A549 (cell line): ENCODE measurements at regions not wholly inside any gene's neighbourhood (a gene's known extent, or its start where the extent isn't known, plus 50 kb on each side); places are given as distances from the start of the nearest gene placed in this dataset.

Source experiments
- ATAC-seq, 2 experiments: fragments of 200-7000 bp in 1 of 2; fragments of >200 bp in 1 of 2; cut with Nextera tagmentation in 1 of 2; cut with Tn5 transposase in 1 of 2; 3 replicates each; pipeline versions ENCODE4 v1.8.0 to v1.9.1; 2018 to 2020; ENCODE audit warnings: mild to moderate bottlenecking in 1 of 2, moderate library complexity in 1 of 2
- CTCF ChIA-PET: fragments of 300-600 bp; sonication (Branson Sonifier 250); formaldehyde crosslinking; extraction: SDS; loops from one replicate; lab custom pipeline; 2021; ENCODE audit warnings: antibody characterized with exemption, inconsistent platforms; lab: Yijun Ruan, JAX
- POLR2A ChIA-PET: fragments of 350-600 bp; formaldehyde crosslinking; extraction: SDS; loops from one replicate; lab custom pipeline; 2021; ENCODE audit warnings: antibody characterized with exemption, inconsistent platforms; lab: Yijun Ruan, JAX
- DNase-seq, 2 experiments: peaks; one replicate each; pipeline versions ENCODE4 v3.0.0 to v3.0.0-alpha.2; 2011 to 2016; ENCODE audit warnings: low read depth in 1 of 2, low spot score in 1 of 2
- FAIRE-seq: peaks from 2 replicates; lab custom pipeline; 2011; peaks lifted over from hg19 to GRCh38; lab: Jason Lieb, UNC
- H3K27ac ChIP-seq, 2 experiments: fragments of >200 bp; sonication (Bioruptor Twin); formaldehyde crosslinking; 3 replicates each; pipeline ENCODE4 v1.5.1; 2016 to 2017
- H3K4me1 ChIP-seq: fragments of >200 bp; sonication (Bioruptor Twin); formaldehyde crosslinking; 3 replicates; pipeline ENCODE4 v1.6.1; 2016
- H3K4me2 ChIP-seq: fragments of >200 bp; sonication (Bioruptor Twin); formaldehyde crosslinking; 3 replicates; pipeline ENCODE4 v1.6.1; 2016
- H3K4me3 ChIP-seq: fragments of >200 bp; sonication (Bioruptor Twin); formaldehyde crosslinking; 3 replicates; pipeline ENCODE4 v1.5.1; 2016
- H3K9me3 ChIP-seq: fragments of >200 bp; sonication (Bioruptor Twin); formaldehyde crosslinking; 3 replicates; pipeline ENCODE4 v1.6.1; 2016
- BHLHE40 ChIP-seq: IDR thresholded peaks from 2 replicates; pipeline ENCODE4 v1.6.1; 2012; ENCODE audit warnings: low read depth, low read length, inconsistent platforms
- CBX2 ChIP-seq: fragments of 200-600 bp; sonication (generic); IDR thresholded peaks from 2 replicates; pipeline ENCODE4 v1.6.1; 2016; ENCODE audit warnings: low read depth, mild to moderate bottlenecking, borderline replicate concordance
- CBX8 ChIP-seq: fragments of 200-600 bp; sonication (generic); IDR thresholded peaks from 2 replicates; pipeline ENCODE4 v1.6.1; 2016
- CEBPB ChIP-seq, 2 experiments: fragments of >200 bp in 1 of 2; sonication (Bioruptor Twin) in 1 of 2; formaldehyde crosslinking in 1 of 2; IDR thresholded peaks; 2 replicates each; pipeline ENCODE4 v1.6.1; 2012 to 2016
- CHD2 ChIP-seq: fragments of 150-350 bp; IDR thresholded peaks from 2 replicates; pipeline ENCODE4 v1.6.1; 2014; ENCODE audit warnings: low read length; ENCODE audit not compliant: partially characterized antibody
- CHD4 ChIP-seq: fragments of 200-600 bp; sonication (generic); IDR thresholded peaks from 2 replicates; pipeline ENCODE4 v1.6.1; 2016; ENCODE audit warnings: antibody characterized with exemption, mild to moderate bottlenecking, borderline replicate concordance
- CTCF ChIP-seq: fragments of >200 bp; sonication (Bioruptor Twin); formaldehyde crosslinking; IDR thresholded peaks from 3 replicates; pipeline ENCODE4 v1.5.1; 2016
- ESRRA ChIP-seq: fragments of 150-350 bp; IDR thresholded peaks from 2 replicates; pipeline ENCODE4 v1.6.1; 2014; ENCODE audit warnings: mild to moderate bottlenecking, low read length, borderline replicate concordance
- FOSB ChIP-seq: fragments of 250-450 bp; sonication (Bioruptor Pico); IDR thresholded peaks from 2 replicates; pipeline ENCODE4 v1.5.0; 2020; ENCODE audit warnings: mild to moderate bottlenecking, moderate library complexity
- FOSL2 ChIP-seq, 2 experiments: fragments of 450-650 bp in 1 of 2; fragments of >200 bp in 1 of 2; sonication (Bioruptor Twin) in 1 of 2; formaldehyde crosslinking; IDR thresholded peaks; 2 replicates each; pipeline versions ENCODE4 v1.5.0 to v1.6.1; 2016 to 2020; ENCODE audit warnings: mild to moderate bottlenecking in 1 of 2, moderate library complexity in 1 of 2
- HEYL ChIP-seq: fragments of 250-450 bp; sonication (Bioruptor Pico); IDR thresholded peaks from 2 replicates; pipeline ENCODE4 v1.8.0; 2021; ENCODE audit warnings: mild to moderate bottlenecking, moderate library complexity
- HOXB13 ChIP-seq: fragments of 250-450 bp; sonication (Bioruptor Pico); IDR thresholded peaks from 2 replicates; pipeline ENCODE4 v1.5.0; 2020; ENCODE audit warnings: low read depth, mild to moderate bottlenecking, moderate library complexity
- KDM1A ChIP-seq: fragments of 200-600 bp; sonication (generic); IDR thresholded peaks from 2 replicates; pipeline ENCODE4 v1.6.1; 2016; ENCODE audit warnings: low read depth, mild to moderate bottlenecking
- KDM5A ChIP-seq: fragments of 200-600 bp; sonication (generic); IDR thresholded peaks from 2 replicates; pipeline ENCODE4 v1.6.1; 2016; ENCODE audit warnings: antibody characterized with exemption, mild to moderate bottlenecking
- MAZ ChIP-seq: fragments of 150-350 bp; IDR thresholded peaks from 2 replicates; pipeline ENCODE4 v1.6.1; 2014; ENCODE audit warnings: antibody characterized with exemption, low read depth, low read length, borderline replicate concordance
- NFE2L2 ChIP-seq: fragments of 150-350 bp; conservative IDR thresholded peaks from 2 replicates; pipeline ENCODE4 v1.6.1; 2014; ENCODE audit warnings: low read length
- POLR2AphosphoS2 ChIP-seq: conservative IDR thresholded peaks from 2 replicates; pipeline ENCODE4 v1.6.1; 2012; ENCODE audit warnings: low read length, improper control_type of control experiment, inconsistent platforms
- RAD21 ChIP-seq, 2 experiments: fragments of >200 bp in 1 of 2; sonication (Bioruptor Twin) in 1 of 2; formaldehyde crosslinking in 1 of 2; IDR thresholded peaks in 1 of 2; conservative IDR thresholded peaks in 1 of 2; 2 replicates in 1 of 2; 3 replicates in 1 of 2; pipeline ENCODE4 v1.6.1; 2012 to 2018; ENCODE audit warnings: inconsistent platforms in 1 of 2
- RARB ChIP-seq: fragments of 250-450 bp; sonication (Bioruptor Pico); IDR thresholded peaks from 2 replicates; pipeline ENCODE4 v1.8.0; 2021; ENCODE audit warnings: mild to moderate bottlenecking, moderate library complexity
- RFX5 ChIP-seq: fragments of 450-650 bp; IDR thresholded peaks from 2 replicates; pipeline ENCODE4 v1.7.1; 2014; ENCODE audit warnings: antibody characterized with exemption, mild to moderate bottlenecking, moderate library complexity
- RNF2 ChIP-seq: fragments of 200-600 bp; sonication (generic); IDR thresholded peaks from 2 replicates; pipeline ENCODE4 v1.6.1; 2016; ENCODE audit warnings: low read depth, mild to moderate bottlenecking, antibody characterized with exemption, moderate library complexity, borderline replicate concordance
- SREBF2 ChIP-seq: fragments of 450-650 bp; IDR thresholded peaks from 2 replicates; pipeline ENCODE4 v1.6.1; 2014; ENCODE audit warnings: mild to moderate bottlenecking, moderate library complexity
- TFCP2L1 ChIP-seq: fragments of 250-450 bp; sonication (Bioruptor Pico); IDR thresholded peaks from 2 replicates; pipeline ENCODE4 v1.5.0; 2021; ENCODE audit warnings: mild to moderate bottlenecking
- WGBS: methylation state at CpG from one replicate; pipeline ENCODE4 v1.1.6; 2017; ENCODE audit errors: missing lambda C conversion rate; 5-methylcytosine and 5-hydroxymethylcytosine counted together
- TF ChIP-seq, protein P1 (sequence below): fragments of 200-600 bp; sonication (generic); IDR thresholded peaks from 2 replicates; pipeline ENCODE4 v1.6.1; 2016; ENCODE audit warnings: antibody characterized with exemption, mild to moderate bottlenecking, moderate library complexity
- TF ChIP-seq, protein P2 (sequence below): fragments of >200 bp; sonication (Bioruptor Twin); formaldehyde crosslinking; IDR thresholded peaks from 3 replicates; pipeline ENCODE4 v1.6.1; 2016
- TF ChIP-seq, protein P3 (sequence below): IDR thresholded peaks from 2 replicates; pipeline ENCODE4 v1.6.1; 2012; ENCODE audit warnings: low read depth, borderline replicate concordance

GRCh38 chr7:9939176-9939575 lies 1034.5 kb upstream of the PHF14 start:
- CTCF ChIA-PET, result interaction anchor here (0.7 kb wide), 1 partner anchor 288 kb away, joined by 3 read pairs; no protein-coding TSS in a partner anchor
- FAIRE-seq (no peak), DNase-seq (no peak)
- Histone ChIP-seq H3K27ac (no peak overlapping the region), H3K4me2 (no peak overlapping the region), H3K4me3 (no peak overlapping the region)
- TF ChIP-seq RARB (CRISPR knock-in tag), result no peak
- TF ChIP-seq, all 56 proteins: peak for 0
- no peak for ATAC-seq
- POLR2A ChIA-PET, result no interaction called here
- no peaks in the 10 kb centered on the region for H3K4me1 ChIP-seq
- no peaks in the 10 kb centered on the region for H3K9me3 ChIP-seq

DNA sequence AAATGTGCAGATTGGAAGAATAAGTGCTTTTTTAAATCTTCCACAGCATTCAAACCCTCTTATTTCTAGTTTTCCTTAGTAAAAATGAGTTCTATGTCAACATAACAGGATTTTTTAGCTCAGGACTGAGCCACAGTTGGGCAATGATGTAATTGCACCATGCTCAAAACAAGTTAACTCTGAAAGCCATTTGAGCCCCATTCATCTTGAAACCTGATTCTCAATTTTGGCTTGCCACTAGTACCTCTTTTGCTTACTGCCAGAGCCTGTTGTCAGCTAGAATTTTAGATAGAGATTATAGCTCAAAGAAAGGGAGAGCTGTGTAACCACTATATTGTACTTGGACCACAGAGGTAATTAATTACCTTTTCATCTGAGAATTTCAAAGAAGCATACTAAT lies 1028.5 kb upstream of the PHF14 start:
- ATAC-seq, result no peak
- DNase-seq, result no peak
- no peak overlapping the region for H3K4me3 ChIP-seq
- ChIA-PET POLR2A (no interaction called here), CTCF (no interaction called here)
- no peak overlapping the region for H3K27ac ChIP-seq
- H3K4me1 ChIP-seq, result no peaks in the 10 kb centered on the region
- TF ChIP-seq RFX5, result no peak
- TF ChIP-seq MAZ, result no peak
- TF ChIP-seq RAD21 (conservative IDR thresholded peaks at IDR 0.05 in 1 of 2, IDR thresholded peaks at IDR 0.05 in 1 of 2), result no peak
- TF ChIP-seq HOXB13 (CRISPR knock-in tag), result no peak
- TF ChIP-seq ESRRA, result no peak
- TF ChIP-seq BHLHE40, result no peak
- TF ChIP-seq, protein P1, sequence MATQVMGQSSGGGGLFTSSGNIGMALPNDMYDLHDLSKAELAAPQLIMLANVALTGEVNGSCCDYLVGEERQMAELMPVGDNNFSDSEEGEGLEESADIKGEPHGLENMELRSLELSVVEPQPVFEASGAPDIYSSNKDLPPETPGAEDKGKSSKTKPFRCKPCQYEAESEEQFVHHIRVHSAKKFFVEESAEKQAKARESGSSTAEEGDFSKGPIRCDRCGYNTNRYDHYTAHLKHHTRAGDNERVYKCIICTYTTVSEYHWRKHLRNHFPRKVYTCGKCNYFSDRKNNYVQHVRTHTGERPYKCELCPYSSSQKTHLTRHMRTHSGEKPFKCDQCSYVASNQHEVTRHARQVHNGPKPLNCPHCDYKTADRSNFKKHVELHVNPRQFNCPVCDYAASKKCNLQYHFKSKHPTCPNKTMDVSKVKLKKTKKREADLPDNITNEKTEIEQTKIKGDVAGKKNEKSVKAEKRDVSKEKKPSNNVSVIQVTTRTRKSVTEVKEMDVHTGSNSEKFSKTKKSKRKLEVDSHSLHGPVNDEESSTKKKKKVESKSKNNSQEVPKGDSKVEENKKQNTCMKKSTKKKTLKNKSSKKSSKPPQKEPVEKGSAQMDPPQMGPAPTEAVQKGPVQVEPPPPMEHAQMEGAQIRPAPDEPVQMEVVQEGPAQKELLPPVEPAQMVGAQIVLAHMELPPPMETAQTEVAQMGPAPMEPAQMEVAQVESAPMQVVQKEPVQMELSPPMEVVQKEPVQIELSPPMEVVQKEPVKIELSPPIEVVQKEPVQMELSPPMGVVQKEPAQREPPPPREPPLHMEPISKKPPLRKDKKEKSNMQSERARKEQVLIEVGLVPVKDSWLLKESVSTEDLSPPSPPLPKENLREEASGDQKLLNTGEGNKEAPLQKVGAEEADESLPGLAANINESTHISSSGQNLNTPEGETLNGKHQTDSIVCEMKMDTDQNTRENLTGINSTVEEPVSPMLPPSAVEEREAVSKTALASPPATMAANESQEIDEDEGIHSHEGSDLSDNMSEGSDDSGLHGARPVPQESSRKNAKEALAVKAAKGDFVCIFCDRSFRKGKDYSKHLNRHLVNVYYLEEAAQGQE, result no peak
- TF ChIP-seq SREBF2, result no peak
- no peak for TF ChIP-seq FOSL2 (IDR thresholded peaks at IDR 0.05)
- no peak for TF ChIP-seq FOSL2 (CRISPR knock-in tag; IDR thresholded peaks at IDR 0.05)
- TF ChIP-seq KDM1A, result no peak
- no peak for TF ChIP-seq CHD4
- TF ChIP-seq CTCF, result no peak
- no peak for TF ChIP-seq CEBPB (IDR thresholded peaks at IDR 0.05)
- TF ChIP-seq POLR2AphosphoS2, result no peak
- no peak for TF ChIP-seq HEYL (CRISPR knock-in tag)
- TF ChIP-seq, protein P2, sequence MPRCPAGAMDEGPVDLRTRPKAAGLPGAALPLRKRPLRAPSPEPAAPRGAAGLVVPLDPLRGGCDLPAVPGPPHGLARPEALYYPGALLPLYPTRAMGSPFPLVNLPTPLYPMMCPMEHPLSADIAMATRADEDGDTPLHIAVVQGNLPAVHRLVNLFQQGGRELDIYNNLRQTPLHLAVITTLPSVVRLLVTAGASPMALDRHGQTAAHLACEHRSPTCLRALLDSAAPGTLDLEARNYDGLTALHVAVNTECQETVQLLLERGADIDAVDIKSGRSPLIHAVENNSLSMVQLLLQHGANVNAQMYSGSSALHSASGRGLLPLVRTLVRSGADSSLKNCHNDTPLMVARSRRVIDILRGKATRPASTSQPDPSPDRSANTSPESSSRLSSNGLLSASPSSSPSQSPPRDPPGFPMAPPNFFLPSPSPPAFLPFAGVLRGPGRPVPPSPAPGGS, result no peak
- FAIRE-seq, result no peak
- no peaks in the 10 kb centered on the region for H3K9me3 ChIP-seq
- H3K4me2 ChIP-seq, result no peak overlapping the region

DNA sequence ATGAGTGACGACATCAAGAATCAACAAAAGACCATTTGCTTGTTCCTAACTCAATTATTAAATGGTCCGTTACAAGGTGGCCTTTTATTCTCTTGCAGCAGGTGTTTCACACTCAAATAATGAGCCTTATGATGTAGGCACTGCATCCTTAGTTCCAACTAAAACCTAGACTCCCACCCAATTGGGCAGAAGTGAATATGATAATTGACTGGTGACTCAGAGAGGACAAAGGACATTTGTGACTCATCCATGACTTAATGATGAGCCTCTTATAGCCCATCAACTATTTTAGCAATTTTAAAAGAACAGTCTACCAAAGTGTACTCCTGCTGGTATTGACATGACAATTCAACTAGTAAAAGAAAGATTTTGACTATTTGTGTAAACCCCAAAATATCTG lies 1027.8 kb upstream of the PHF14 start:
- Histone ChIP-seq H3K27ac (no peak overlapping the region), H3K4me1 (no peaks in the 10 kb centered on the region), H3K4me2 (no peak overlapping the region), H3K9me3 (no peaks in the 10 kb centered on the region), H3K4me3 (no peak overlapping the region)
- no peak for DNase-seq
- POLR2A ChIA-PET, result no interaction called here
- no peak for FAIRE-seq
- WGBS, result 7% methylated on average over 2 of the region's 2 CpGs
- CTCF ChIA-PET, result no interaction called here
- no peak for ATAC-seq
- TF ChIP-seq TFCP2L1 (no peak), BHLHE40 (no peak), CBX8 (no peak), CBX2 (no peak), CEBPB (IDR thresholded peaks at IDR 0.05) (no peak), FOSB (CRISPR knock-in tag) (no peak), FOSL2 (IDR thresholded peaks at IDR 0.05) (no peak), FOSL2 (CRISPR knock-in tag; IDR thresholded peaks at IDR 0.05) (no peak), MAZ (no peak), RARB (CRISPR knock-in tag) (no peak), RNF2 (no peak), HEYL (CRISPR knock-in tag) (no peak), KDM5A (no peak), ESRRA (no peak), NFE2L2 (no peak), CHD2 (no peak)
- TF ChIP-seq, protein P2, result no peak
- TF ChIP-seq, protein P3, sequence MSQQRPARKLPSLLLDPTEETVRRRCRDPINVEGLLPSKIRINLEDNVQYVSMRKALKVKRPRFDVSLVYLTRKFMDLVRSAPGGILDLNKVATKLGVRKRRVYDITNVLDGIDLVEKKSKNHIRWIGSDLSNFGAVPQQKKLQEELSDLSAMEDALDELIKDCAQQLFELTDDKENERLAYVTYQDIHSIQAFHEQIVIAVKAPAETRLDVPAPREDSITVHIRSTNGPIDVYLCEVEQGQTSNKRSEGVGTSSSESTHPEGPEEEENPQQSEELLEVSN, result no peak
